VCaP (cell line): ENCODE measurements at regions not wholly inside any gene's neighbourhood (a gene's known extent, or its start where the extent isn't known, plus 50 kb on each side); places are given as distances from the start of the nearest gene placed in this dataset.
A peak's percentile ranks its signal among the peaks of the same experiment; 100 is the strongest.

Experiments
- H3K27ac ChIP-seq: fragments of 450-650 bp; 2 replicates; pipeline ENCODE4 v1.5.1; 2017
- CTCF ChIP-seq: fragments of 450-650 bp; conservative IDR thresholded peaks from 2 replicates; pipeline ENCODE4 v1.5.1; 2017; ENCODE audit warnings: mild to moderate bottlenecking, moderate library complexity

GRCh38 chr11:87879118-87879517 is 296.1 kb downstream of the RAB38 start:
- H3K27ac ChIP-seq = no peak overlapping the region
- no peak for TF ChIP-seq CTCF

GRCh38 chr11:87878373-87878825 is 296.8 kb downstream of the RAB38 start:
- no peak overlapping the region for H3K27ac ChIP-seq
- peak; percentile 83 for TF ChIP-seq CTCF

- H3K27ac ChIP-seq = no peak overlapping the region
- TF ChIP-seq CTCF = no peak
These were observed 304.2 kb downstream of the RAB38 start for GRCh38 chr11:87871056-87871455.

- no peak overlapping the region for H3K27ac ChIP-seq
- TF ChIP-seq CTCF = no peak
These were observed 305.2 kb downstream of the RAB38 start for GRCh38 chr11:87870086-87870485.

GRCh38 chr11:87866951-87867350 is 308.3 kb downstream of the RAB38 start:
- TF ChIP-seq CTCF = no peak
- no peak overlapping the region for H3K27ac ChIP-seq

GRCh38 chr11:87861030-87861429 is 314.2 kb downstream of the RAB38 start:
- no peak for TF ChIP-seq CTCF
- H3K27ac ChIP-seq = no peak overlapping the region

GRCh38 chr11:87859636-87860035 is 315.6 kb downstream of the RAB38 start:
- no peak for TF ChIP-seq CTCF
- H3K27ac ChIP-seq = no peak overlapping the region

- no peak overlapping the region for H3K27ac ChIP-seq
- TF ChIP-seq CTCF = no peak
These were observed 323.4 kb downstream of the RAB38 start for GRCh38 chr11:87851827-87852226.
